ENCODE measurements at regions not wholly inside any gene's neighbourhood (a gene's known extent, or its start where the extent isn't known, plus 50 kb on each side); places are given as distances from the start of the nearest gene placed in this dataset.

GRCh38 chr9:115286411-115286810 is 168.5 kb upstream of the TNC start:
- DNase-seq: no peak
- in situ Hi-C loops (cut with HindIII; ENCODE audit: low pct_ligation_motif_present, low pct_unique_long_range_greater_than_20kb, low sequenced_read_pairs): no loop called here

DNA sequence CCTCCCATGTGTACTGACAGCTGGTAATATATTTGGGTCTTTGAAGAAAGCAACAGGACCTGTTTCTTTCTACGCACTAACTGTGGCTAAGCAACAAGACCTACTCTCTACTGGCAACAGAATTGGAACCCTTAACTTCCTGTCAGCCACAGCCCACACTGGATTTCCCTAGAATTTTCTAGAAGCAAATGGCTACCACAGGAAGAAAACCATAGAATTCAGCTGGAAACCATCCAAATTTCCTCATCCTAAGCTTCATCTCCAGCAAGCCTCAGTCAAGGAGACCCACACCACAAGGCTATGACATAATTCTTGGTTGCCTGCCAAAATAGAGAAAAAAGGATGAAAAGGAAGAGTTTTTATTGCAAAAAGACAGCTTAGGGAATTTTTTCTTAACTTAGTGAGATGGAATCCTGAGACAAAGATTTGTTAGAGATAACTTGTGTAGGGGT is 171.8 kb upstream of the TNC start:
- in situ Hi-C loops (cut with HindIII; ENCODE audit: low pct_ligation_motif_present, low pct_unique_long_range_greater_than_20kb, low sequenced_read_pairs): no loop called here
- peak; percentile 1 for DNase-seq

- in situ Hi-C loops (cut with HindIII; ENCODE audit: low pct_ligation_motif_present, low pct_unique_long_range_greater_than_20kb, low sequenced_read_pairs): no loop called here
- DNase-seq: no peak
Measured at GRCh38 chr9:115291841-115292240, 173.9 kb upstream of the TNC start.

GRCh38 chr9:115292584-115293279 is 174.8 kb upstream of the TNC start:
- no peak for DNase-seq
- in situ Hi-C loops (cut with HindIII; ENCODE audit: low pct_ligation_motif_present, low pct_unique_long_range_greater_than_20kb, low sequenced_read_pairs): no loop called here

- in situ Hi-C loops (cut with HindIII; ENCODE audit: low pct_ligation_motif_present, low pct_unique_long_range_greater_than_20kb, low sequenced_read_pairs): no loop called here
- DNase-seq: no peak
Measured at GRCh38 chr9:115295734-115296133, 177.8 kb upstream of the TNC start.

DNA sequence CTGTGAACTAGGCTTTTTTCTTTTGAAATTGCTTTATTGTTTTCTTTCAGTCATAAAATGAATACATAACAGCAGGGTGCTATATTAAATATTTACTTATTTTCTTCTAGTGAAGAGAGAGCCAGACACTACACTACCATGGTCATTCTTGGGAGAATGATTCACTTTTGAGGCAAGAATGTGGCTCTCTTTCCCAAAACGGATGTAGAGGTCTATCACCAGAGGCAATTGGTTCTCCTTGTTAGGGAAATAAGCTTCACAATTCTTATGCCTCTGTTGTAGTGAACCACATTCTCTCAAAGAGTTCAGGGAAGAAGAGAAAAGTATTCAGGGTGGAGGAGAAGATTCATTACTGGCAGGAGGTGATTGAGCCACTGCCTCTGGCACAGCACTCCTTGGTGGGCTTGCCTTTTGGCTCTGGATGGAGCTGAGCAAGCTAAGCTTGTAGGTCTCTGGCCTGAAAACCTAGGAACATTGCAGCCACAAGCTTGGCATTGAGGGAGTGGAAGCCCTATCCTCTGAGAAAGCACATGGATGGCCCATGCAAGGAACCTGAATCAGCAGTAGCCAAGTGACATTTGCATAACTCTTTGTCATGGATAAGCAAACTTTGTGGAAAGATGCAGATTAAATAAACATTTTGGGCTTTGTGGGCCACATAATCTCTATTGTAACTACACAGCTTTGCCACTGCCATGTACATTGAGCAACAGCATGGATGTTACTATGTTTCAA is 179.0 kb upstream of the TNC start:
- in situ Hi-C loops (cut with HindIII; ENCODE audit: low pct_ligation_motif_present, low pct_unique_long_range_greater_than_20kb, low sequenced_read_pairs): no loop called here
- DNase-seq: no peak

DNA sequence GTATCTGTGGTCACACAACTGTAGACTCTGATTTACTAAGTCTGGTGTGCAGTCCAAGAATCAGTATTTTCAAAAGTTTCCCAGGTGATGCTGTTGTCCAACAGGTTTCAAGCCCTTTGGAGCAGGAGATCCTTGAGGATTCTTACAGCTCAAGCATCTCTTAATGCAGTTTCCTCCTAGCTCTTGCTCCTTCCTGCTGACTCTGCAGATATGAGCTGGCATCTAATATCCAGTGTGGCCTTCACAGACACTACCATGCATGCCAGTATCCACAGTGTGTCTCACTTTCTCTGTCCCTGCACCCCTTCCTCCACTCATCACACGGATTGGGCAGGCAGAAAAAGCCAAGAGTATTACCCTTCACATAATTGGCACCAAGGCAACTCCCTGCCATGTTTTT is 182.2 kb upstream of the TNC start:
- in situ Hi-C loops (cut with HindIII; ENCODE audit: low pct_ligation_motif_present, low pct_unique_long_range_greater_than_20kb, low sequenced_read_pairs): no loop called here

DNA sequence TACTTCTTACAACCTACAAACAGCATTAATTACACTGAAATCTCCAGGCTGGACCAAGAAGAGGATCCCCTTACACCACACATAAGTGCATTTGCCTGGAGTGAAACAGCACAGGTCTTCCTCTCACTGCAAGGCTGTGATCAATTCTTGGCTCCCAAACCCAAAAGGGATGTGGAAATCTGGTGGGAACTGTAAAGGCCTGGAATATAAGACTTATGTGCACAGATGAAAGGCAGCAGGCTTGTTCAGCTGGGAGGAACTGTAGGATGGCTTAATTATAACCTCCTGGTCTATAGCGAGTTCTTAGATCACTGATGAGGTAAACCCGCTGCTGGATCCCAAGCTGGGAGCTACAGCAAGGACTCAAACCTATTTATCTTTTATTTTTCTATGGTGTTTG is 182.9 kb upstream of the TNC start:
- in situ Hi-C loops (cut with HindIII; ENCODE audit: low pct_ligation_motif_present, low pct_unique_long_range_greater_than_20kb, low sequenced_read_pairs): no loop called here
- no peak for DNase-seq

More for the DNA sequence above, 182.2 kb upstream of the TNC start:
- DNase-seq: no peak

DNA sequence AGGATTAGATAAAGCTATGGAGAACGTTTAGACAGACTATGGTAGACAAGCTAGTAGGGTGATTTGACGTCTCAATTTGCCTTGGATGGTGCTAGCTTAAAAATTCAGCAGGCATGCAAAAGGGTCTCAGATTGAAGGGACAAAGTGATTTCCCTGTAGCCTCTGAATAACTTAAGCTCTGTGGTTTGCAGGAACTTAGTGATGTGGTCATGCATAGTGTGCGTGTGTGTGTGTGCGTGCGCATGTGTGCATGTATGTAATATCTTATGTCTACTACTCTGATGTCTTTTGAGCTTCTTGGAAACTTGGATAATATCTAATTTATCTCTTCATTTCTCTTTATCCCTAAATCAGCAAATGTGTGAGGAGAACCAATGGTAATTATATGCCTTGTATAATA is 183.6 kb upstream of the TNC start:
- no peak for DNase-seq
- in situ Hi-C loops (cut with HindIII; ENCODE audit: low pct_ligation_motif_present, low pct_unique_long_range_greater_than_20kb, low sequenced_read_pairs): no loop called here

- DNase-seq: no peak
- in situ Hi-C loops (cut with HindIII; ENCODE audit: low pct_ligation_motif_present, low pct_unique_long_range_greater_than_20kb, low sequenced_read_pairs): no loop called here
Measured at GRCh38 chr9:115305543-115305942, 187.6 kb upstream of the TNC start.

- DNase-seq: no peak
- in situ Hi-C loops (cut with HindIII; ENCODE audit: low pct_ligation_motif_present, low pct_unique_long_range_greater_than_20kb, low sequenced_read_pairs): no loop called here
Measured at GRCh38 chr9:115306865-115307264, 188.9 kb upstream of the TNC start.

DNA sequence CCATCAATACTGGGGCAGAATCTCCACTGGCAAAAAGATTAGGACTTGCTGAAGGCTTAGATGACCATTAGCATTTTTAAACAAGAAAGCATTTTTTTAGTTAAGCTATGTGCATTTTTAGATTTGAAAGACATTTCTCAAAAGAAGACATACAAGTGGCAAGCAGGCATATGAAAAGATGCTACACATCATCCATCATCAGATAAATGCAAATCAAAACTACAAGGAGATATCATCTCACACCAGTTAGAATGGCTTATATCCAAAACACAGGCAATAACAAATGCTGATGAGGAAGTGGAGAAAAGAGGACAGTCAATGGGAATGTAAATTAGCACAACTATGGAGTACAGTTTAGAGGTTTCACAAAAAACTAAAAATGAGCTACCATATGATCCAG is 195.6 kb upstream of the TNC start:
- no peak for DNase-seq
- in situ Hi-C loops (cut with HindIII; ENCODE audit: low pct_ligation_motif_present, low pct_unique_long_range_greater_than_20kb, low sequenced_read_pairs): no loop called here

- DNase-seq: no peak
- in situ Hi-C loops (cut with HindIII; ENCODE audit: low pct_ligation_motif_present, low pct_unique_long_range_greater_than_20kb, low sequenced_read_pairs): no loop called here
Measured at GRCh38 chr9:115326461-115326860, 208.5 kb upstream of the TNC start.

DNA sequence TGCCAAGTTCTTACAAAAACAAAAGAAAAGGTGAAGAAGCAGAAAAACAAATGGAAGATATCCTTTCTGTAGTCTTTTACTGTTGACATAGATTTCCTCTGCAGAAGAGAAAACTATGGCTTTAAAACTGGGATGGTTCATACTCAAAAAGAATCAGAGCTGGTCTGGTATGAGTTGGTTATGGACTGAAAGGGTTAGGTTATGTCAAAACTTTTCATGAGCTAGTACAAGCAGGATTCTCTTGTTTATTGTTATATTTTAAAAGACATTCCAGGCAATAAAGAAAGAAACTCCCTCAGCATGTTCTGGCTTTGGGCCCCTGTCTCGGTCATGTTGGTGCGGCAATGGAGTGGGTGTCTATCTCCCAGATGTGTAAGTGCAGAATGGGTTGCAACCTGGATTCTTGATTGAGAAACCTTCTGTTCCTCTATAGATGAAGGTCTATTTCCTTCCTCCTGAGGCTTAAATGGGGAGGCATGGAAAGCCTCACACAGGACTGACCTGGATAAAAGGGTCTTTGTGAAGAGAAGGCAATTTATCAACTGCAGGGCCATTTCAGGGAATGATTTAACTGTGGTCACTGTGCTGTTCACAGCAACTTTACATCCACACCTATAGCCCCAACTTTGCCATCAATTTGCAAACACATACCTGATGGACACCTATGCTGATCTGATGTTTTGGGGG is 209.6 kb upstream of the TNC start:
- no peak for DNase-seq
- in situ Hi-C loops (cut with HindIII; ENCODE audit: low pct_ligation_motif_present, low pct_unique_long_range_greater_than_20kb, low sequenced_read_pairs): no loop called here

- in situ Hi-C loops (cut with HindIII; ENCODE audit: low pct_ligation_motif_present, low pct_unique_long_range_greater_than_20kb, low sequenced_read_pairs): no loop called here
- no peak for DNase-seq
Measured at GRCh38 chr9:115328228-115328627, 210.3 kb upstream of the TNC start.

GRCh38 chr9:115328677-115329076 is 210.7 kb upstream of the TNC start:
- DNase-seq: no peak
- in situ Hi-C loops (cut with HindIII; ENCODE audit: low pct_ligation_motif_present, low pct_unique_long_range_greater_than_20kb, low sequenced_read_pairs): no loop called here

DNA sequence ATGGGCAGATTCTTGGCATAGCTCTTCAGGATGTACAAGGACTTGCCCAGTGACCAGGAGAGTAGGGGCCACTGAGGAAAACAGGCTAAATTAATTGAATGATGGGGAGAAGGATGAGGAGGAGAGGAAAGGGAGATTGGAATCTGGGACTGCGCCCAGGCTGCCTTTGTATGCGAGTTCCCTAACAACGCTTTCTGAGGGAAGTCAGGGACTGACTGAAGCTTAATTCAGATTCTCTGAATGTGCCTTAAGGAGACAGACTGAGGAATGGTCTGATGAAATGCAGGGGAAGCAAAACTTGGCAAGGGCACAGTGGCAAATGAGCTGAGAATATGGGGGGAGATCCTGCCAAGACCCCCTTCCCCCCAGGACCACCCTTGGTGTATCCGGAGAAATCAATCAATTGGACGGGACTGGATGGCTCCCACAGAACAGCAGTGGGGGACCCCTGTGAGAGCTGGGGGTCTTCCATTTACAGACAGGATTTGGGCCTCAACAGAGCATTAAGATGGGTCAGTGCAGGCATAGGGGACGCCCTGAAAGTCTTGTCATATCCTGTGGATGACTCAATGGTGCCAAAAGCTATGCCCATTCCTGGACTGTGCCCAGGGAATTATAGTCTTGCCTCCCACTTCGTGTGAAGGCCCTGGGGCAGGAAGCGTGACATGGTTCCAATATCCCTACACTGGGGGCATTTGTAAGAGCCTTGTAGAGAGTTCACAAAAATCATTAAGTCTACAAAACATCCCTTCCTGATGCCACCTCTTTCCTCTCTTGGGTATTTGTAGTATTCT is 215.5 kb upstream of the TNC start:
- in situ Hi-C loops (cut with HindIII; ENCODE audit: low pct_ligation_motif_present, low pct_unique_long_range_greater_than_20kb, low sequenced_read_pairs): no loop called here
- no peak for DNase-seq

GRCh38 chr9:115335439-115335838 is 217.5 kb upstream of the TNC start:
- no peak for DNase-seq
- in situ Hi-C loops (cut with HindIII; ENCODE audit: low pct_ligation_motif_present, low pct_unique_long_range_greater_than_20kb, low sequenced_read_pairs): no loop called here

GRCh38 chr9:115340314-115340713 is 222.4 kb upstream of the TNC start:
- DNase-seq: no peak
- in situ Hi-C loops (cut with HindIII; ENCODE audit: low pct_ligation_motif_present, low pct_unique_long_range_greater_than_20kb, low sequenced_read_pairs): no loop called here
